Cortex of kidney (tissue), 1 donor: ENCODE measurements at regions not wholly inside any gene's neighbourhood (a gene's known extent, or its start where the extent isn't known, plus 50 kb on each side); places are given as distances from the start of the nearest gene placed in this dataset.

Experiments used
- DNase-seq: peaks from one replicate; lab custom pipeline; 2025; lab: John Stamatoyannopoulos, UW

GRCh38 chr12:107347261-107347660 lies 253.9 kb upstream of the CRY1 start:
- no peak for DNase-seq

GRCh38 chr12:107349008-107349747 lies 255.8 kb upstream of the CRY1 start:
- DNase-seq: no peak

GRCh38 chr12:107349839-107350238 lies 256.5 kb upstream of the CRY1 start:
- no peak for DNase-seq

- DNase-seq: no peak
Observed at GRCh38 chr12:107351109-107351508, 257.8 kb upstream of the CRY1 start.

GRCh38 chr12:107351713-107352112 lies 258.4 kb upstream of the CRY1 start:
- no peak for DNase-seq

- DNase-seq: no peak
Observed at GRCh38 chr12:107352347-107353081, 259.2 kb upstream of the CRY1 start.

- DNase-seq: no peak
Observed at GRCh38 chr12:107353312-107353711, 260.0 kb upstream of the CRY1 start.

GRCh38 chr12:107355004-107355565 lies 261.7 kb upstream of the CRY1 start:
- no peak for DNase-seq

- DNase-seq: no peak
Observed at GRCh38 chr12:107355612-107356011, 262.3 kb upstream of the CRY1 start.

- no peak for DNase-seq
Observed at GRCh38 chr12:107356266-107356936, 263.1 kb upstream of the CRY1 start.

- no peak for DNase-seq
Observed at GRCh38 chr12:107356937-107357295, 263.6 kb upstream of the CRY1 start.

GRCh38 chr12:107359382-107359781 lies 266.0 kb upstream of the CRY1 start:
- DNase-seq: no peak

GRCh38 chr12:107360033-107360432 lies 266.7 kb upstream of the CRY1 start:
- DNase-seq: no peak

- no peak for DNase-seq
Observed at GRCh38 chr12:107360482-107360881, 267.1 kb upstream of the CRY1 start.

GRCh38 chr12:107361970-107362369 lies 268.6 kb upstream of the CRY1 start:
- DNase-seq: no peak

GRCh38 chr12:107362960-107363359 lies 269.6 kb upstream of the CRY1 start:
- no peak for DNase-seq

GRCh38 chr12:107364875-107365518 lies 271.6 kb upstream of the CRY1 start:
- no peak for DNase-seq

- no peak for DNase-seq
Observed at GRCh38 chr12:107365703-107366102, 272.4 kb upstream of the CRY1 start.

- no peak for DNase-seq
Observed at GRCh38 chr12:107366322-107366721, 273.0 kb upstream of the CRY1 start.

- no peak for DNase-seq
Observed at GRCh38 chr12:107368586-107368985, 275.2 kb upstream of the CRY1 start.

GRCh38 chr12:107369006-107369405 lies 275.7 kb upstream of the CRY1 start:
- no peak for DNase-seq

GRCh38 chr12:107369679-107370078 lies 276.3 kb upstream of the CRY1 start:
- no peak for DNase-seq
